DND-41 (cell line): ENCODE measurements at regions not wholly inside any gene's neighbourhood (a gene's known extent, or its start where the extent isn't known, plus 50 kb on each side); places are given as distances from the start of the nearest gene placed in this dataset.

Experiments used
- EZH2 ChIP-seq: IDR thresholded peaks from 3 replicates; pipeline ENCODE4 v1.6.1; 2012; ENCODE audit warnings: borderline replicate concordance, low read depth, mild to moderate bottlenecking, moderate library complexity, low read length, inconsistent platforms; ENCODE audit not compliant: severe bottlenecking
- TF ChIP-seq, protein P1 (sequence below): IDR thresholded peaks from 2 replicates; pipeline ENCODE4 v1.5.1; 2012; ENCODE audit warnings: borderline replicate concordance, low read length, moderate library complexity, mild to moderate bottlenecking; ENCODE audit not compliant: poor library complexity, severe bottlenecking; ENCODE audit errors: extremely low read depth

DNA sequence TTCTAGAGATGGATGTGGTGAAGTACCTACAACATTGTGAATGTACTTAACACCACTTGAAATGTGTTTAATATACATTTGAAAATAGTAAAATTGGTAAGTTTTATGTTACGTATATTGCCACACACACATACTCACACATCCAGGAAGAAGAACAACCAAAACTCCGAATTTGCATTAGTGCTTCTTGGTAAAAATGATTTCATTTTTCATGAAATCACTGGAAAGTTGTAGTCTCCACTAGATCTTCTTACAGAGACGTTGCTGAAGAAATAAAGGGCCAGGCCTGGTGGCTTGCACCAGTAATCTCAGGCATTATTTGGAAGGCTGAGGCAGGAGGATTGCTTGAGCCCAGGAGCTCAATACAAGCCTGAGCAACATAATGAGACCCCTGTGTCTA, 118.6 kb upstream of the ZNF608 start:
- TF ChIP-seq, protein P1, sequence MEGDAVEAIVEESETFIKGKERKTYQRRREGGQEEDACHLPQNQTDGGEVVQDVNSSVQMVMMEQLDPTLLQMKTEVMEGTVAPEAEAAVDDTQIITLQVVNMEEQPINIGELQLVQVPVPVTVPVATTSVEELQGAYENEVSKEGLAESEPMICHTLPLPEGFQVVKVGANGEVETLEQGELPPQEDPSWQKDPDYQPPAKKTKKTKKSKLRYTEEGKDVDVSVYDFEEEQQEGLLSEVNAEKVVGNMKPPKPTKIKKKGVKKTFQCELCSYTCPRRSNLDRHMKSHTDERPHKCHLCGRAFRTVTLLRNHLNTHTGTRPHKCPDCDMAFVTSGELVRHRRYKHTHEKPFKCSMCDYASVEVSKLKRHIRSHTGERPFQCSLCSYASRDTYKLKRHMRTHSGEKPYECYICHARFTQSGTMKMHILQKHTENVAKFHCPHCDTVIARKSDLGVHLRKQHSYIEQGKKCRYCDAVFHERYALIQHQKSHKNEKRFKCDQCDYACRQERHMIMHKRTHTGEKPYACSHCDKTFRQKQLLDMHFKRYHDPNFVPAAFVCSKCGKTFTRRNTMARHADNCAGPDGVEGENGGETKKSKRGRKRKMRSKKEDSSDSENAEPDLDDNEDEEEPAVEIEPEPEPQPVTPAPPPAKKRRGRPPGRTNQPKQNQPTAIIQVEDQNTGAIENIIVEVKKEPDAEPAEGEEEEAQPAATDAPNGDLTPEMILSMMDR = no peak
- no peak for TF ChIP-seq EZH2
